Pancreas (tissue), 10 donors: ENCODE measurements at regions not wholly inside any gene's neighbourhood (a gene's known extent, or its start where the extent isn't known, plus 50 kb on each side); places are given as distances from the start of the nearest gene placed in this dataset.

ENCODE experiments used
- ATAC-seq, 4 donors: fragments of 200-7000 bp; cut with Tn5 transposase; one replicate each; pipeline versions ENCODE4 v1.8.0 to v1.9.1; 2020; ENCODE audit warnings: mild to moderate bottlenecking in 4 of 4, moderate library complexity in 4 of 4
- DNase-seq, 6 donors: peaks; one replicate each; pipeline ENCODE4 v3.0.0-alpha.2; 2020
- FAIRE-seq: peaks from 2 replicates; lab custom pipeline; 2012; peaks lifted over from hg19 to GRCh38; lab: Jason Lieb, UNC
- H3K27ac ChIP-seq, 4 donors: fragments of 200-600 bp; sonication (generic); 1 replicate in 3 of 4; 2 replicates in 1 of 4; pipeline versions ENCODE4 v1.5.0 to v1.8.0; 2020
- H3K27me3 ChIP-seq, 4 donors: fragments of 200-600 bp; one replicate each; pipeline ENCODE4 v1.8.0; 2021
- H3K36me3 ChIP-seq, 3 donors: fragments of 200-600 bp; sonication (generic) in 1 of 3; one replicate each; pipeline versions ENCODE4 v1.5.0 to v1.8.0; 2020 to 2021
- H3K4me1 ChIP-seq, 3 donors: fragments of 200-600 bp; one replicate each; pipeline ENCODE4 v1.8.0; 2021
- H3K4me3 ChIP-seq, 4 donors: fragments of 200-600 bp; sonication (generic) in 2 of 4; one replicate each; pipeline versions ENCODE4 v1.5.0 to v1.8.0; 2020 to 2021
- H3K9me3 ChIP-seq, 4 donors: fragments of 200-600 bp; one replicate each; pipeline ENCODE4 v1.8.0; 2021
- WGBS, 2 donors: extraction: QIAGEN DNeasy Blood & Tissue Kit; methylation state at CpG; one replicate each; pipeline ENCODE4 v1.1.7; 2013; 5-methylcytosine and 5-hydroxymethylcytosine counted together
- intact Hi-C, 3 donors: fragments of 100-400 bp; cut with DNase I; formaldehyde crosslinking; loops; one replicate each; pipeline versions ENCODE4 v1.11.1 to v1.14.2; 2022
- TF ChIP-seq, protein P1 (sequence below), 4 donors: fragments of 200-600 bp; sonication (generic) in 3 of 4; IDR thresholded peaks; one replicate each; pipeline versions ENCODE4 v1.5.0 to v1.8.0; 2021; ENCODE audit warnings: antibody characterized with exemption in 4 of 4
- donor health status: healthy with polysubstance abuse.
- donor health status: DM: no; HTN: no; CAD: no; lungs with moderate emphysema.
- donor health status: DM: no; HTN: no; CAD: no.
- donor health status: control.
- donor health status: control.
- donor health status: Bipolar disorder and iron deficiency.
- donor health status: DM: yes; HTN: yes; CAD: no.
- donor health status: DM: no; HTN: no; CAD: no.
- donor health status: DM: no; HTN: no; CAD: no.
- donor health status: DM: yes; HTN: yes; CAD: no.

DNA sequence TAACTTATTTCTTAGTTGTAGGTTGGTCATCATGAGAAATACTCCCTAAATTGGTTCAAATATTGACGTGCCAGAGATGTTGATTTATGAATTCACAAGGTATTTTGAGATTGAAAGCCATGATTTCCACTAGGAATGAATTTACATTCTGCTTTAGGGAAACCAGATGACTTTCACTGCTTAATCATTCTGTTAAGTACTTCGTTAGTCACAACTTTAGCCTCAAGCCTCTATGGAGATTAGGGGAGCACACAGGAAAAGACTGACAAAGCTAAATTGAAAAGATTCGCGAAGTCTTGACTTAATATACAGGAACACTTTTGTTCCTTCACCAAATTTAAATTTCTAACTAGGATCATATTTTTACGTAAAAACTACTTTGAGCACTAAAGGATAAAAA lies 250.4 kb upstream of the CACNA2D1 start:
- H3K4me3 ChIP-seq, result no peak overlapping the region
- no peaks in the 10 kb centered on the region for H3K36me3 ChIP-seq
- ATAC-seq (no peak), DNase-seq (no peak), FAIRE-seq (no peak)
- no peaks in the 10 kb centered on the region for H3K9me3 ChIP-seq
- H3K27me3 ChIP-seq, result no peaks in the 10 kb centered on the region
- TF ChIP-seq, protein P1, sequence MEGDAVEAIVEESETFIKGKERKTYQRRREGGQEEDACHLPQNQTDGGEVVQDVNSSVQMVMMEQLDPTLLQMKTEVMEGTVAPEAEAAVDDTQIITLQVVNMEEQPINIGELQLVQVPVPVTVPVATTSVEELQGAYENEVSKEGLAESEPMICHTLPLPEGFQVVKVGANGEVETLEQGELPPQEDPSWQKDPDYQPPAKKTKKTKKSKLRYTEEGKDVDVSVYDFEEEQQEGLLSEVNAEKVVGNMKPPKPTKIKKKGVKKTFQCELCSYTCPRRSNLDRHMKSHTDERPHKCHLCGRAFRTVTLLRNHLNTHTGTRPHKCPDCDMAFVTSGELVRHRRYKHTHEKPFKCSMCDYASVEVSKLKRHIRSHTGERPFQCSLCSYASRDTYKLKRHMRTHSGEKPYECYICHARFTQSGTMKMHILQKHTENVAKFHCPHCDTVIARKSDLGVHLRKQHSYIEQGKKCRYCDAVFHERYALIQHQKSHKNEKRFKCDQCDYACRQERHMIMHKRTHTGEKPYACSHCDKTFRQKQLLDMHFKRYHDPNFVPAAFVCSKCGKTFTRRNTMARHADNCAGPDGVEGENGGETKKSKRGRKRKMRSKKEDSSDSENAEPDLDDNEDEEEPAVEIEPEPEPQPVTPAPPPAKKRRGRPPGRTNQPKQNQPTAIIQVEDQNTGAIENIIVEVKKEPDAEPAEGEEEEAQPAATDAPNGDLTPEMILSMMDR (IDR thresholded peaks at IDR 0.05), result no peak
- intact Hi-C loops, result no loop called here
- WGBS, 2 donors, result 73 to 81% methylated on average over 5 of the region's 5 CpGs
- no peaks in the 10 kb centered on the region for H3K4me1 ChIP-seq
- H3K27ac ChIP-seq, result no peak overlapping the region

DNA sequence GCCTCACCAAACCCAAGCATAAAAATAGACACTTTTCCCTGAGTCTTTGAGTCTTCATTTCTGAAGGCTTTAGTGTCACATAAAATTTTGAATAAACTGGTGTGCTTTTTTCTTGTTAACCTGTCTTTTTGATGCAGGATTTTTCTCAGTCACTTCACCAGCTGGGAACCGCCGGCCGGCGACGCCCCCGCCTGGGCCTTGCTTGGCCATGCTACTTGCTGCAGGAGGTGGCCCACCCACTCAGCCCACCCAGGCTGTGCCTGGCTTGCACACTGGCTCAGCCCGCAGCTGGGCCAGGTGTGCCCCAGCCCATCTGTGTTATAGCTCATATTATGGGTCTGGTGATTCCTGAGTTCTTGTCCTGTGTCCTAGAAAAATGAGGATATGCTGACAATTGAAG lies 247.4 kb upstream of the CACNA2D1 start:
- Histone ChIP-seq H3K36me3 (no peaks in the 10 kb centered on the region), H3K4me1 (no peaks in the 10 kb centered on the region), H3K27ac (no peak overlapping the region), H3K27me3 (no peaks in the 10 kb centered on the region), H3K9me3 (no peaks in the 10 kb centered on the region), H3K4me3 (no peak overlapping the region)
- FAIRE-seq (no peak), DNase-seq (peak in 1 of 6 donors; percentile 42), ATAC-seq (no peak)
- TF ChIP-seq, protein P1 (IDR thresholded peaks at IDR 0.05), result no peak
- WGBS, 2 donors, result 93 to 95% methylated on average over 7 of the region's 7 CpGs
- intact Hi-C loops, result no loop called here

DNA sequence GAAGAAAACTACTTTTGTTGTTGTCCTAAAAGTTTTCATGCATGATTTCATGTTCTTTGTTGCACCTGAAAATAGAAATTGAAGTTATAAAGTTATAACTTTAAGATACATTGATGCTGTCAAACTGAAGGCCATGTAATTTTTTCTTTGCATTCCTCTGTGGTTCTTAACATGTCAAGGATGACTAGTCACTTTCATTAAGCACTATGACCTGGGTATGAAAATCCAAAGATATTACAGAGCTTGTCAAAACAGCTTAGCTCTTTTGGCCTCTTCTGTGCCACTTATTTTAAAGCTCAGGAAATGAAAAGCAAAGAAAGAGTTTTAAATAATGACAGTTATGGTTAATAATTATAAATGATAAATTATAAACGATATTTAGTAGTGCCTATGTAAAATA lies 241.6 kb upstream of the CACNA2D1 start:
- 28 to 41% methylated on average over 1 of the region's 1 CpG for WGBS, 2 donors
- H3K9me3 ChIP-seq, result no peaks in the 10 kb centered on the region
- no peak for FAIRE-seq

DNA sequence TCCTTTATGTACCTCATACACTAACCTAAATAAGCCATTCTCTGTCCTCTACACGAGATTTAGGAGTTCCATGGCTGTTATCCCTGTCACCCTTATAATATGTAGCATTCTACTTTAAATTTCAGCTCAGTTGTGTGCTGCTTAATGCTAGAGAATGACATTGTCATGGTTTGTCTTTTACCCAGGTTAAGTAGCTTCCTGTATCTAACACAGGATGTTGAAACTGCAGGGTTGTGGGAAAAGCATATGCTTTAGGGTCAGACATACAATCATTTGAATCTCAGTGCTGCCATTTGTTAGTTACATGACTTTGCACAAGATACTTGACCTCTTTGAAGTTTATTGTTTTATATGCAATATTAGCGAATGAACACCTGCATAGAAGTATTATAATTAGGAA lies 235.1 kb upstream of the CACNA2D1 start:
- H3K36me3 ChIP-seq, result no peaks in the 10 kb centered on the region
- WGBS, 2 donors, result 38 to 42% methylated on average over 2 of the region's 2 CpGs
- peaks cover 0 to 3% (median 0%) of the 10 kb centered on the region in 3 donors for H3K4me1 ChIP-seq
- H3K27ac ChIP-seq, result no peak overlapping the region
- FAIRE-seq, result no peak
- DNase-seq, result no peak
- no peaks in the 10 kb centered on the region for H3K27me3 ChIP-seq
- no peaks in the 10 kb centered on the region for H3K9me3 ChIP-seq
- intact Hi-C loops, result no loop called here
- no peak for ATAC-seq
- TF ChIP-seq, protein P1 (IDR thresholded peaks at IDR 0.05), result no peak
- no peak overlapping the region for H3K4me3 ChIP-seq

More for the DNA sequence above, 241.6 kb upstream of the CACNA2D1 start:
- TF ChIP-seq, protein P1 (IDR thresholded peaks at IDR 0.05), result no peak
- Histone ChIP-seq H3K36me3 (no peaks in the 10 kb centered on the region), H3K4me3 (no peak overlapping the region), H3K27ac (no peak overlapping the region), H3K27me3 (no peaks in the 10 kb centered on the region), H3K4me1 (no peaks in the 10 kb centered on the region)
- intact Hi-C loops, result no loop called here
- ATAC-seq (no peak), DNase-seq (no peak)

DNA sequence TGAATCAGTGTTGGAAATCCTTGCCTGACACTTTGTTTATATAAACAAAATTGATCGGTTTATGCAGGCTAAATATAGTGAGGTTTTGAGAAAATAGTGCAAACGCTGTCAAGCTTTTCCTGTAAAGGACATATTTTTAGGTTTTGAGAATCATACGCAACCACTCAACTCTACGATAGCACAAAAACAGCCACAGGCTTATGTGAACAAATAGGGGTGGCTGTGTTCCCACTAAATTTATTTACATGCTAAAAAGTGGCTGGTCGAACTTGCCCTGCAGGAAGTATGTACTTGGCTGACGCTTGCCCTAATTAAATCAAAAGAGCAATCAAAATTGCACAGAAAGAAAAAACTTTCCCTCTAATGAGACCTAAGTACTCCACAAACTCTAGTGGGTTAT lies 234.7 kb upstream of the CACNA2D1 start:
- no peak for DNase-seq
- ATAC-seq, result no peak
- WGBS, 2 donors, result 25 to 27% methylated on average over 6 of the region's 6 CpGs
- no peaks in the 10 kb centered on the region for H3K9me3 ChIP-seq
- peaks cover 0 to 3% (median 0%) of the 10 kb centered on the region in 3 donors for H3K4me1 ChIP-seq
- TF ChIP-seq, protein P1 (IDR thresholded peaks at IDR 0.05), result no peak
- no peak overlapping the region for H3K27ac ChIP-seq
- H3K27me3 ChIP-seq, result no peaks in the 10 kb centered on the region
- no peak overlapping the region for H3K4me3 ChIP-seq
- H3K36me3 ChIP-seq, result no peaks in the 10 kb centered on the region
- intact Hi-C loops, result no loop called here
- FAIRE-seq, result no peak
